AG09319 (cell line): ENCODE measurements at regions not wholly inside any gene's neighbourhood (a gene's known extent, or its start where the extent isn't known, plus 50 kb on each side); places are given as distances from the start of the nearest gene placed in this dataset.

Experiments used
- DNase-seq: peaks from one replicate; pipeline ENCODE4 v3.0.0-alpha.2; 2010; ENCODE audit warnings: low read depth; ENCODE audit errors: extremely low read depth
- TF ChIP-seq, protein P1 (sequence below): IDR thresholded peaks from 2 replicates; pipeline ENCODE4 v1.5.1; 2011; ENCODE audit warnings: low read depth, mild to moderate bottlenecking, inconsistent platforms, low read length, moderate library complexity

GRCh38 chr5:35430381-35431162 is 187.1 kb upstream of the SPEF2 start:
- DNase-seq, result no peak
- TF ChIP-seq, protein P1, sequence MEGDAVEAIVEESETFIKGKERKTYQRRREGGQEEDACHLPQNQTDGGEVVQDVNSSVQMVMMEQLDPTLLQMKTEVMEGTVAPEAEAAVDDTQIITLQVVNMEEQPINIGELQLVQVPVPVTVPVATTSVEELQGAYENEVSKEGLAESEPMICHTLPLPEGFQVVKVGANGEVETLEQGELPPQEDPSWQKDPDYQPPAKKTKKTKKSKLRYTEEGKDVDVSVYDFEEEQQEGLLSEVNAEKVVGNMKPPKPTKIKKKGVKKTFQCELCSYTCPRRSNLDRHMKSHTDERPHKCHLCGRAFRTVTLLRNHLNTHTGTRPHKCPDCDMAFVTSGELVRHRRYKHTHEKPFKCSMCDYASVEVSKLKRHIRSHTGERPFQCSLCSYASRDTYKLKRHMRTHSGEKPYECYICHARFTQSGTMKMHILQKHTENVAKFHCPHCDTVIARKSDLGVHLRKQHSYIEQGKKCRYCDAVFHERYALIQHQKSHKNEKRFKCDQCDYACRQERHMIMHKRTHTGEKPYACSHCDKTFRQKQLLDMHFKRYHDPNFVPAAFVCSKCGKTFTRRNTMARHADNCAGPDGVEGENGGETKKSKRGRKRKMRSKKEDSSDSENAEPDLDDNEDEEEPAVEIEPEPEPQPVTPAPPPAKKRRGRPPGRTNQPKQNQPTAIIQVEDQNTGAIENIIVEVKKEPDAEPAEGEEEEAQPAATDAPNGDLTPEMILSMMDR, result no peak

DNA sequence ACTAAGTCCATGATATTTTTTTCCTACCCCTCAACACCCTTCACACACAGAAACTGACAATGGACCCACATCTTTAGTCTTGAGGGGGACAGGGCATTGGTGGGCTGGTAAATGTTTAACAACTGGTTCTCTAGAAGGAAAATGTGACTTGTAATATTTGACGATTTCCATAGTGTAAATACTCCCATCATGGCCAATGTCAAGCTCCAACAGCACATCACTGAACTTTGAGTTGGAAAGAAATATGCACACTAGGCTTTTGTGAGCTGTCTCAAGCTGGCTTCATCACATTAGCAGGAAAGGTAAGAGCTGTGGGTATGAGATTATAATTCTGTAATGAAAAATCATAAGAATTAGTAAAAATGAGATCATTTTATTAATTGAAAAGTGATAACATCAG is 189.9 kb upstream of the PRLR start:
- TF ChIP-seq, protein P1, result no peak
- DNase-seq, result no peak

DNA sequence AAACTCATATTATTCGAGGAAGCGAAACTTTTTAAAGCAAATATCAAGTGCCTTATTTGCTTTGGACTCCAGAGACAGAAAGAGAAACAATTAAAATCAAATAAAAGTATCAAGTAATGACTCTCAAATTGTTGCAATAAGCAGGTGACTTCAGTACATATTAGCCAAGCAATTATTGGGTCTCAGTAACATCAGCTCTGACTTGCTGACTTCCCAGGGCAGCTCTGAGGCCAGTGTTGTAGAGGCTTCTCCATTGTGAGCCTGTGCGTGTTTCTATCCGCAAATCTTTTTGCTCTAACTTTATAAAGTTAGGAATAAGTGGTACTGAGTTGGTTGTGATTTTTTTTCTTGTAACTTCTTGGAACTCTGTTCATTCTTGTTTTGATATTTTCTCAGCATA is 186.8 kb upstream of the PRLR start:
- TF ChIP-seq, protein P1, result no peak
- no peak for DNase-seq

- DNase-seq, result no peak
- TF ChIP-seq, protein P1, result no peak
Measured at GRCh38 chr5:35416217-35416988, 186.1 kb upstream of the PRLR start.

DNA sequence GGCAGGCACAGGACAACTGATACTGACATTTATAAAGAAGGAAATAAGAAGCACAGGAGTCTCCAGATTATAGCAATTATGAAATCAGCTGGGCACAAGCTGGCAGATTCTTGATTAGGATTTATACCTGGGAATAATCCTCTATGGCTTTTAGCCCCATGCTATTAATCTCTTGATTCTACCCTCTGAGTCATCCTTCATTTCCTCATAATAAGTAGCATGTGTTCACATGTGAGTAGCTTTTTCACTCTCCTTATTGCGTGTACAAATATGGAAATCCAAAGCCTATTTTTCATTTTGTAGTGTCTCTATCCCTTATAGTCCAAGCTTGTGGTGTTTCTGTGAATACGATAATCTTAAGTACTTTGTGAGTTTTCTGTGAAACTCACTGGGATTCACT is 185.0 kb upstream of the PRLR start:
- no peak for DNase-seq
- TF ChIP-seq, protein P1, result no peak

DNA sequence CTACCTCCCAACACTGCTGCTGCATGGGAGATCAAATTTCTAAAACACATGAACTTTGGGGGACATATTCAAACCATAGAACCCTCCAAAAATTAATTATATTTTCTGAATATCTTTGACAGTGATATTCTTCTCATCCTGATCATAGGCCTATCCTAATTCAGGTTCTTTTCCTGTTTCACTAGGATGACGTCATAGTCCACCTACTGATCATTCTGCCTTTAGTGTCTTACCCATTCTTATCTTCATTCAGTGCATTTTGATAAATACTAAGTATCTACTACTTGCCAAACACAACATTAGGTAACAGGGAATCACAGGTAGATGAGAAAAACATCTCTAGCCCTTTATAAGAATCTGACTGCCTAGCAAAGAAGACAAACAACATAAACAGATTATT is 179.1 kb upstream of the PRLR start:
- DNase-seq, result no peak
- TF ChIP-seq, protein P1, result no peak

DNA sequence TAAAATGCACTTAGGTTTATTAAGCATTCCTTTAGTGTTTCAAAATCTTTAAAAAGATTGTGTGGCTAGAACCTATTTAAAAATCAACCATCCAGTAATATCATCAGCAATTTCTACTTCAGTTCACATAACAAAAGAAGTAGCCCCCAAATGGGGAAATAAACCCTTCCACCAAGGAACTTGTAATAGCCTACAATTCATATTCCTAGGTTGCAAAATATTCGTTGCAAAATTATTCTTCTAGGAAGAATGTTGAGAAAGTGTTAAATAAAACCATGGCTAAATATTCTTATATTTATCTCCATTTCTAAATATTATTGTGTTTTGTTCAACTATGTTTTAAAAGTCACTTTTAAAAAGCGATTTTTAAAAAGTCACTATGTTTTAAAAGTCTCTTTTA is 177.9 kb upstream of the PRLR start:
- DNase-seq, result no peak
- TF ChIP-seq, protein P1, result no peak
